HG02852 (cell line): ENCODE measurements at regions not wholly inside any gene's neighbourhood (a gene's known extent, or its start where the extent isn't known, plus 50 kb on each side); places are given as distances from the start of the nearest gene placed in this dataset.
A peak's percentile ranks its signal among the peaks of the same experiment; 100 is the strongest.
"Not testable (repeated sequence)": the region's sequence is repeated elsewhere in the genome, so short reads cannot be mapped to it uniquely, and the experiment has no call there.

ENCODE experiments used
- ATAC-seq: cut with Tn5 transposase; IDR thresholded peaks from one replicate; pipeline ENCODE4 v1.9.1; 2021; ENCODE audit warnings: mild to moderate bottlenecking, moderate library complexity; ENCODE audit not compliant: unreplicated experiment

GRCh38 chr4:72701987-72702819 lies 133.2 kb upstream of the ADAMTS3 start:
- peak; percentile 87 for ATAC-seq

GRCh38 chr4:72690771-72691170 lies 121.8 kb upstream of the ADAMTS3 start:
- ATAC-seq = no peak

GRCh38 chr4:72689923-72690322 lies 120.9 kb upstream of the ADAMTS3 start:
- ATAC-seq = no peak

- ATAC-seq = not testable (repeated sequence)
Measured at GRCh38 chr4:72686390-72686789, 117.4 kb upstream of the ADAMTS3 start.

GRCh38 chr4:72679666-72680065 lies 110.6 kb upstream of the ADAMTS3 start:
- no peak for ATAC-seq

GRCh38 chr4:72677886-72678285 lies 108.9 kb upstream of the ADAMTS3 start:
- no peak for ATAC-seq

- no peak for ATAC-seq
Measured at GRCh38 chr4:72677265-72677664, 108.2 kb upstream of the ADAMTS3 start.

- no peak for ATAC-seq
Measured at GRCh38 chr4:72671980-72672379, 103.0 kb upstream of the ADAMTS3 start.

GRCh38 chr4:72670521-72670920 lies 101.5 kb upstream of the ADAMTS3 start:
- ATAC-seq = no peak

GRCh38 chr4:72666910-72667309 lies 97.9 kb upstream of the ADAMTS3 start:
- no peak for ATAC-seq

GRCh38 chr4:72665171-72665968 lies 96.3 kb upstream of the ADAMTS3 start:
- no peak for ATAC-seq

- no peak for ATAC-seq
Measured at GRCh38 chr4:72663828-72664227, 94.8 kb upstream of the ADAMTS3 start.

GRCh38 chr4:72661830-72662229 lies 92.8 kb upstream of the ADAMTS3 start:
- ATAC-seq = no peak

GRCh38 chr4:72641611-72642010 lies 72.6 kb upstream of the ADAMTS3 start:
- no peak for ATAC-seq

GRCh38 chr4:72636866-72637265 lies 67.8 kb upstream of the ADAMTS3 start:
- not testable (repeated sequence) for ATAC-seq

GRCh38 chr4:72635931-72636330 lies 66.9 kb upstream of the ADAMTS3 start:
- not testable (repeated sequence) for ATAC-seq

GRCh38 chr4:72632253-72632652 lies 63.2 kb upstream of the ADAMTS3 start:
- not testable (repeated sequence) for ATAC-seq

GRCh38 chr4:72631296-72631695 lies 62.3 kb upstream of the ADAMTS3 start:
- no peak for ATAC-seq

GRCh38 chr4:72629540-72629939 lies 60.5 kb upstream of the ADAMTS3 start:
- ATAC-seq = no peak

- no peak for ATAC-seq
Measured at GRCh38 chr4:72627723-72628122, 58.7 kb upstream of the ADAMTS3 start.
